HG03064 (cell line): ENCODE measurements at regions not wholly inside any gene's neighbourhood (a gene's known extent, or its start where the extent isn't known, plus 50 kb on each side); places are given as distances from the start of the nearest gene placed in this dataset.
"Not testable (repeated sequence)": the region's sequence is repeated elsewhere in the genome, so short reads cannot be mapped to it uniquely, and the experiment has no call there.

Experiments
- ATAC-seq: cut with Tn5 transposase; IDR thresholded peaks from one replicate; pipeline ENCODE4 v1.9.1; 2021; ENCODE audit warnings: low read depth; ENCODE audit not compliant: unreplicated experiment

DNA sequence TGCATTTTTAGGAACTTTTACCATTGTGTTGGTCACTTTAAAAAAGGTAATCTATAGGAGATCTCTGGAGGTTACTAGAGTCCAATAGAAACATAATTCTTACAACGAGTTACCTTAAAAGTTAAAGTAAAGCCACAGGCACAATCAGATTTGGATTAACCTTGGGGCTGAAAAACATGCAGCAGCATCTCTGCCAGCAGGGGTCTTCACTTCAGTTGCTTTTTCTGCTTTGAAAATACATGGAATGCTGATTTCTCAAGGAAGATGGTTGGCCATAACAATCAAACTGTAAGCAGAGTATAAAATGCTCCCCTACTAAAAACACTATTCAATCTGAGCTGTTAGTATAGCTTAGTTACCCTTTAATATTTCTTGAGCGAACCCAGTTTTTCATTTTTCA is 1072.3 kb upstream of the PCDH10 start:
- no peak for ATAC-seq

DNA sequence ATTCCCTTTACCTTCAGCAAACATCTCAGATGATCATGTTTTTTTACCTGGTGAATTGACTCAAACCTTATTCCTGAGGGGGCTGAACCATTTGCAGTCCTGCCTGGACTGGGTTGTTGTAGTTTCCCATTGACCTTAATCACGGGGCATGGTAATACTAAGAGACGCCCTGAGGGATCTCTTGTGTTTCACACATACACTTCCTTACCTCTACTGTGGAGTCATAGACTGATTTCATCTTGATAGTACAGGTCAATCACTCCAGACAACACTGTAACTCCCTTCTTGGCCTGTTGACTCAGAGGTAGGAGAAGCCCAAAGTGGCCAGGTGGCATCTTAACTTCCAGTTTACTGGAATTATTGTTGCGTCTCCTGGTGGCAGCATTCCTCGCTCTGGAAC is 1064.0 kb upstream of the PCDH10 start:
- no peak for ATAC-seq

DNA sequence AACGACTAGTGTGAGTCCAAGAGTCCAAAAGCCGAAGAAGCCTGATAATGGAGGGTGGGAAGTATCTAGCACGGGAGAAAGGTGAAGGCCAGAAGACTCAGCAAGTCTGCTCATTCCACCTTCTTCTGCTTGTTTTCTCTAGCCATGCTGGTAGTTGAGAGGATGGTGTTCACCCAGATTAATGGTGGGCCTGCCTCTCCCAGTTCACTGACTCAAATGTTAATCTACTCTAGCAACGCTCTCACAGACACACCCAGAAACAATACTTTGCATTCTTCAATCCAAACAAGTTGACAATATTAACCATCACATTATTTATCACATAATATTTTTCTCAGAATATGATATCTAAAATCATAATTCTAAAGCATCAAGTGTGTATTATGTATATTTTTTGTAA is 1055.1 kb upstream of the PCDH10 start:
- ATAC-seq = no peak

DNA sequence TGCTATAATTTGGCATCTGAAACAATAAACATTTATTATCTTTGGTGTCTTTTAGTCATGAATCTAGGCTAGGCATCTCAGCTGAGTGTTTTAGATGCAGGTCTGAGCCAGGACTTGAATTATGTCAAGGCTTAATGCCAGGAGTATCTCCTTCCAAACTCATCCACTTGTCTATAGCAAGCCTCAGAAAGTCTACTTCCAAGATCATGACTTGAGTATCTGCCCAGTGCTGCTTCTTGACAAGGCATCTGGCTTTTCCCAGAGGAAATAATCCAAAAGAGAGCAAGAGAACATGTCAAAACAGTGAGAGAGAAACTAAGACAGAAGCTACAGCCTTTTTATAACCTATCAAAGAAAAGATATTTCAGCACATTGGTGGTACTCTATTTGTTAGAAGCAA is 1052.1 kb upstream of the PCDH10 start:
- ATAC-seq = no peak

DNA sequence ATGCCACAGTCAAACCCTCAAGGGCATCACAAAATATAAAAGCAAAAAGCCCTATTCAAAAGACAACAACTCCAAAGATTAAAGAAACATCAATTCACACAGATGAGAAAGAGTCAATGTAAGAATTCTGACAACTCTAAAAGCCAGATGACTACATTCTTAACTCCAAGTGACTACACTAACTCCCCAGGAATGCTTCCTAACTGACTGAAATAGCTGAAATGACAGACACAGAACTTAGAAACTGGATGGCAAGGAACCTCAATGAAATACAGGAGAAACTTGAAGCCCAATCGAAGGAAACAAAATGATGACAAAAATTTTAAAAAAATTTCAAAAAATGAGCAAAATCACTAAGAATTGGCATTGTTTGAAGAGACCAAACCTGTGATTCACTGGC is 1047.6 kb upstream of the PCDH10 start:
- ATAC-seq = no peak

DNA sequence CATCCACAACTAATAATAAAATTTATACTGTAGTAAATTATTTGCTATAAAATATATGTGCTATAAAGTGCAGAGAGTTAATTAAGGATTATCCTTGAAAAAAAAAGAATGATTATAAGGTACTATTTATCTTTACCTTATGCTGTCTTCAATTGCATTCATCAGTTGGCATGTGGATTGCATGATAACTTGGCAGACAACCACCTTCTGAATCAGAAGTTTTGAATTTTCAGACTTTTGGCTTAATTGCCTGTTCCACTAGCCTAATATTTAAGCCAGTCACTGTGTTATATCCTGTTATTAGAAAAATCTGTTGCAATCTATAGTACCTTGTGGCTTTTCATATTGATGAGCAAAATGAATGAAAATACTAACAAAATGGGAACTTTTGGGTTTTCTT is 1040.3 kb upstream of the PCDH10 start:
- no peak for ATAC-seq

DNA sequence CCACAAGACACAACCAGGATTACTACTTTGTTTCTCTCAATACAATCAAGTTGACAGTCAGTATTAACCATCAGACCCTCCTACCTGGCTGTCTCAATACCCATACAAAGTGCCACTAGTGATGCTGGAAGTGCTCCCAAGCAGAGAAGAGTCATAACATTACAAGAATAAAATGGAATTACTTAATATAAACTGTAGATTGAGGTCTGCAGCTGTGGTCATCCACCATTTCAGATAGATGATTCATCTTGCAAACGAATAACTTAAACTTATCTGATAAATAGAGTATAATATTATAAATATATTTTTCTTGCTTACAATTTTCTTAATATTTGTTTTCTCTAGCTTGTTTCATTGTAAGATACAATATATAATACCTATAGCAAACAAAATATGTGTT is 1034.2 kb upstream of the PCDH10 start:
- ATAC-seq = no peak

DNA sequence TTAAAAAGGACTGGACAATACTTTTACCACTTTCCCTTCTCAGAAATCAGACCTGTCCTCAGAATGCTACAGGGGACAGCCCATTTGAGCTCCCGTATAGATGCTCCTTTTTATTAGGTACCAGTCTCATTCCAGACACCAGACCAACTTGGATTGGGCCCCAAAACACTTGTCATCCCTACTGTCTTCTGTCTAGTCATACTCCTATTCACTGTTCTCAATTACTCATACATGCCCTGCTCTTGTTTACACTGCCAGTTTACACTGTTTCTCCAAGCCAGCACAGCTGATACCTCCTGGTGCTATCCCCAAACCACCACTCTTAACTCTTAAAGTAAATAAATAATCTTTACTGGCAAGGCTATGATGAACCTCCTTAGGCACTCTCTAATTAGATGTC is 1026.4 kb upstream of the PCDH10 start:
- ATAC-seq = not testable (repeated sequence)

DNA sequence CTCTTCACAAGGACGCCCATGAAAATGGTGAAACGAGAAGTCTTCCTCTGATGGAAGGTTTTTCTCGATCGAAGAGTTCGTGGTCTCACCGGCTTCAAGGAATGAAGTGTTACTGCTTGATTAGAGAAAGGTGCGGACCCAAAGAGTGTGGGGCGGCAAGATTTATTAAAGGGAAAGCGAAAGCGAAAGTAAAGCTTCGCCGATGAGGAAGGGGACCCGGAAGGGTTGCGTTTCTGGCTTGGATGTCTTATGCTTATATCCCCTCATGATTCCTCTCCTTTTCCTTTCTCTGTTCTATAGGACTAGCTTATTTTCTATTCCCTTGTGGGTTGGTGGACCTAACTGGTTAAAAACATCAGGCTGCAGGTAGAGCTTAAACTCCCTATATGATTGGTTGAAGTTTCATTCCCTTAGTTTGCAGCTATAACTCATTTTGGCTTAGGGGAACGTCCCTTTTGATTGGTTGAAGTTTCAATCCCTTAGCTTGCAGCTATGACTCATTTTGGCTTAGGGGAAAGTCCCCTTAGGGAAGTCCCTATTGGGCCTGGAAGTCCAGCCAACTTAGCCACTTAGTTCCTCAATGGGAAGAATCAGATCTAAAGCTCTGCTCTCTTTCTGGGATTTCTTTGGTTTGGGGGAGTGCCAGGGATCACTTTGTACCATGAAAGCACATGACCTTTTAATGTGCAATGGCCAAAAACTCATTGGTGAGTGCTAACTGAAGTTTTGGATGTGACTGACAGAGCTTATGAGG is 1025.0 kb upstream of the PCDH10 start:
- no peak for ATAC-seq

DNA sequence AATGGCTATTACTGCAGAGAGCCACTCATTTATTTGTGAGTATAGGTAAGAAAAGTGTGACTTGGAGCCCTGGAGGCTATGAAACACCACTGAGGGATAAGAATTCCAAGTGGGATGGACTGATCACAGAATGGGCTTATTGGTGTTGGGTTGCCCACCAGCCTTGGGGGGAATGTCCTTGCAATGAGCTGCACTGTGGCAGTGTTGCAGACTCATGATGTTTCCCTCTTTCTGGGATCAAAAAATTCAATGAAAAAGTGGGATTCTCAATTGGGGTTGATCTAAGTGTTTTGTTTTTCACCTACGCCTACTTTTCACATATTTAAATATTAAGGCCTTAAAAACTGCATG is 1024.5 kb upstream of the PCDH10 start:
- no peak for ATAC-seq

DNA sequence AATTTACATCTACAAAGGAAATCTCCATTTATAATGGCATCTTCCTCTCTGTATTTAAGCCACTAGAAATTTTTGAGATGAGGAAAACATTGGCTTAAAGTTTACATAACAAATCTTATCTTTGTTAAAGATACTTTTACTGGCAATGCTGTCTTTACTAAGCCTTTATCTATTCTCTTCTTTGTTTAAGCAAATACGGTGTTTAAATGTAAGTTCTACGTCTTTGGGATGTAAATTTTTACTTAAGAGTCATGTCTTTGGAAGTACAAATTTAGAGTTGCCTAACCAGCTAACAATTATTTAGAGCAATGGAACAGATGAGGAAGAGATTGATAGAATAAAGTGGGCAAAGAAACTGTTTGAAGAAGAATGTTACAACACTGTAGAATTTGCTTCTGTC is 1024.0 kb upstream of the PCDH10 start:
- ATAC-seq = no peak

DNA sequence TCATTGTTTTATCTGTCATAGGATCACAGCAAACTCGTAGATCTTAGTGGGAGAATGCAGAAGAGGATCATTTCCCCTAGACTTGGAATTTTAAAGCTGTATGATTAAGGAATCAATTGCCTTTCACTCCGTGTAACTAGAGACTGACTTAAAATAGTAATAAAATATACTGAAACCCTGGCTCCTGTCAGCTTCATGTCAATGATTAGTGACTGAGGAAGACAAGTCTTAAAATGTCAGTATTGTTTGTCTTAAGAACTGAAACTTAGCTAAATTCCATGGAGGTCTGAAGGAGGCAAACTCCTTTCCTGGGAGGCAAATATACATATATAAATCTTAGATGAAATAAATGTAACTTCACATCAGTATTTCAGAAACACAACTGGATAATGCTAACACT is 1016.7 kb upstream of the PCDH10 start:
- no peak for ATAC-seq

DNA sequence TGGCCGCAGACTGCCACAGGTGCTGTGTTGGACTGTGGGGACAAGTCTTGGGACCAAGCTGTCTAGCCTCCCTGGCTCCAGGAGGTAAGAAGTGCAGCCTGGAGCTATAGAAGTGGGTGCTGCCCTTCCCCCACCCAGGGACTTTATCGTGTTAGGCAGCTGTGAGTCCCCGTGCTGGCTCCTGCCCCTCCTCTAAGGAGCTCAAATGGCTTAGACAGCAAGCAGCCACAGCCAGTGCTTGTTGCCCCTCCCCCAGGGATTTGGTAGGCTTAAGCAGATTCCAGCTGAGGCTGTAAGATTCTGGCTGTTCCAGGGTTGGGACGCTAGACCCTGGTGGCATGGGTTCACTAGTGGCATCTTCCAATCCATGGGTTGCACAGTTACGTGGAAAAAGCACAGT is 979.4 kb upstream of the PCDH10 start:
- no peak for ATAC-seq

DNA sequence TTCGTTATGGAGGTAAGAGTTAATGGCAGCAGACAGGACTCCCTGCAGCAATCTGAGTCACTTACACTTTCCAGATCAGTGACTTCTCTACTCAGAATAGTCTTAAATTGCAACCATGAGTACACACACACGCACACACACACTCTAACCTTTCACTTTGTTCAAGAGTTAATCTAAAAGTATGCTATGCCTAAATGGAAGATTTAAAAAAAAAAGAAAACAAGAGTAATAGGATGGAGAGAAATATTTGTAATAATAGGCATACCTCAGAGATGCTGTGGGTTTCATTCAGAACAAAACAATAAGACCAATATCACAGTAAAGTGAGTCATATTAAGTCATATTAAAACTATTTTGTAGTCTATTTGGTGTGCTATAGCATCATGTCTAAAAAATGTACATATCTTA is 969.1 kb upstream of the PCDH10 start:
- ATAC-seq = no peak

DNA sequence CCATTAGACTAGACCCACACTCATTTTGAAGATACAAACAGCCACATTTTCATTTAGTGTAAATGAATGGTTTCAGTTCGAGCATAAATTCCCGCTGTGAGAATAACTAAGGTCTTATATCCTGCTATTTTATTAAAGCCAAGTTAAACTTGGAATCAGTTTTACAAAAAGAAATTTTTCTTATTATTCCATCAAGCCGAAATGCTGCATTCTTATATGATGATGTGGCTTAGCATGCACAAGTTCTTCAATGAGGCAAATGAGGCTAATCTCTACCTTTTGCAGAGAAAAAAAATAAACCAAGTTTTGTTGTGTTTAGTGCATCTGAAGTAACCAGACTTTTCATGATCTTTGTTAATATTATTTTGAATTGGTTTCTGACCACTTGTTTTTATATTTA is 953.9 kb upstream of the PCDH10 start:
- ATAC-seq = no peak

DNA sequence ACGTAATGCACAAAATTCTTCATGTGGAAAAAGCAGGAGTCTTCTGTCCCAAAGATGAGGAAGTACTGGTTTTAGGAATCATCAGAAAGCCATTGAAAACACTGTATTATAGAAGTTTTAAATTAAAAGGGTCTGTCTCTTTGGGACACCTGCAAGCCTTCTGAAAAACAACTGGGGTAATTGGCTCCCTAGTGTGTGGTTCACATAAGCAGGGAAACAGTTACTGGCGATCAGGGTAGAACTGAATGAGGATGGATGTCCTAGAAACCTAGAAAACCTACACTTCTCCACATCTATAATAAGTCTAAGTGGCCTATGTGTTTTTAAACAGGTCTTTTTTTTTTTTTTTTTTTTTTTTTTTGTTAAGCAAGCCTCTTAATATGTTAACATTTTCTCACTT is 945.5 kb upstream of the PCDH10 start:
- ATAC-seq = no peak

DNA sequence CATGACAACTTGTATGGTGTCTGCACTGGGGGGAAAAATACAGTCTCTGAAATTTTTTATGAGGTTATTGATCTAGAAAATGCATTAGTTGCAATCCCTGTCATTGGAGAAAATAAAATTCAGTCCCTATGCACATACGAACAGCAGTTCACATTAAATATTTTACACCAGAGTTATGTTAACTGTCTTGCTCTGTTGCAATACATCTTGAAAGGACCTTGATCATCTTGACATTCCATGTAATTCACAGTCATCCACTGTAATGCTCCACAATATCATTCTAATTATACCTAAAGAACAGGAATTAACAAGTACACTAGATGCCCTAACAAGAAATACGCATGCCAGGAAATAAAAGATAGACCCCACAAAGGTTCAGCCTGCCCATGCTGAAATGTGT is 934.6 kb upstream of the PCDH10 start:
- no peak for ATAC-seq

DNA sequence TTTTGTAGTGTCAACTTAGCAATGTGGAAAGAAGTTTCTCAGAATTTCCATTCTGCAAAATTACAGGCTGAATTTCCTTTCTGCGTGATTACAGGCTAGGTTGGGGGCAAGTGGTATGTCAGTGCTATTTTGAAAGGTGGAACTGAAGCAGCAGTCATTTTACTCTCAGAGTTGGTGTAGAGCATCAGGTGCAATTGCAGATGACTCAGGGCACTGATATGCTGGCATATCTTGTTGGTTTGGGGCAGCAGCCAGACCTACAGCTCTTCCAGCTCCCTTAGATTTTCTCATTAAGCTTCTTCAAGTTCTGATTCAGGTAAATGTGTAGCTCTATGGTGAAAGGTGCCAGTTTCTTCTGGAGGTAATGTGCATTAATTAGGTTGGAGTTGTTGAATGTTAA is 930.7 kb upstream of the PCDH10 start:
- ATAC-seq = no peak

DNA sequence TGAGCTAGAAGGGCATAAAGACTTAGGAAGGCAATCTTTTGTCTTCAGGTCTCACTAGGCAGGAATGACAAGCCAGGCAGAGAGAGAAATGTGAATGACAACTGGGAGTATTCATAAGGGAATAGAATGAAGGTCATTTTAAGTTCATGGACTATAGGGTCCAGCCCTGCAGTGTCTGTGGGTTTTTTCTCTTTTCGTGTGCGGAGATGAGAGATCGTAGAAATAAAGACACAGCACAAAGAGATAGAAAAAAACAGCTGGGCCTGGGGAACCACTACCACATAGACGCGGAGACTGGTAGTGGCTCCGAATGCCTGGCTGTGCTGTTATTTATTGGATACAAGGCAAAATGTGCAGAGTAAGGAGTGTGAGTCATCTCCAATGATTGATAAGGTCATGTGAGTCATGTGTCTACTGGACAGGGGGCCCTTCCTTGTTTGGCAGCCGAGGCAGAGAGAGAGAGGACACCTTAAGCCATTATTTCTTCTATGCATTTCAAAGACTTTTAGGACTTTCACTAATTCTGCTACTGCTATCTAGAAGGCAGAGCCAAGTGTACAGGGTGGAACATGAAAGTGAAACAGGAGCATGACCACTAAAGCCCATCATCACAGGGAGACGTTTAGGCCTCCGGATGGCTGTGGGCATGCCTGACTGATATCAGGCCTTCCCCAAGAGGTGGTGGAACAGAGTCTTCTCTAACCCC is 921.8 kb upstream of the PCDH10 start:
- ATAC-seq = no peak

DNA sequence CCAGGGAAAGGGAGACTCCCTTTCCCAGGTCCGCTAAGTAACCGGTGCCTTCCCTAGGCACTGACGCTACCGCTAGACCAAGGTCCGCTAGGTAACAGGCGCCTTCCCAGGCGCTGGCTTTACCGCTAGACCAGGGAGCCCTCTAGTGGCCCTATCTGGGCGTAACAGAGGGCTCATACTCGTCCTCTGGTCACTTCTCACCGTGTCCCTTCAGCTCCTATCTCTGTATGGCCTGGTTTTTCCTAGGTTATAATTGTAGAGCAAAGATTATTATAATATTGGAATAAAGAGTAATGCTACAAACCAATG is 921.3 kb upstream of the PCDH10 start:
- ATAC-seq = not testable (repeated sequence)

DNA sequence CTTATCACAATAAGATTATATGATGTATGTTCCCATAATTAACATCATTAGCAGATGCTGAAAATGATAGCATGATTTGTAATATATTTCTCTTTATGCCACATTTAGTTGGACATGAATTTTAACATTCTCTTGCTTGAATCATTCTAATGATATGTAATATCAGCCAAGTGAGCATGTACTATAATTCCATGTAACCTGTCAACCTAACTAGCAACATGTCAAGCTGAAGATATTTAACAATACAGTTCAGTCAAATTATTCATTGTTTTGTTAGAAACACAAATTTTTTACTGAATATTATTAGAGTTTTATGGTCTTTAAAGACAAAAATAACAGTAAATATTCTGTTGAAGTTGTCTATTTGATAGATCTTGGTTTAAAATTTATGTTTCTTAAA is 920.4 kb upstream of the PCDH10 start:
- ATAC-seq = no peak

DNA sequence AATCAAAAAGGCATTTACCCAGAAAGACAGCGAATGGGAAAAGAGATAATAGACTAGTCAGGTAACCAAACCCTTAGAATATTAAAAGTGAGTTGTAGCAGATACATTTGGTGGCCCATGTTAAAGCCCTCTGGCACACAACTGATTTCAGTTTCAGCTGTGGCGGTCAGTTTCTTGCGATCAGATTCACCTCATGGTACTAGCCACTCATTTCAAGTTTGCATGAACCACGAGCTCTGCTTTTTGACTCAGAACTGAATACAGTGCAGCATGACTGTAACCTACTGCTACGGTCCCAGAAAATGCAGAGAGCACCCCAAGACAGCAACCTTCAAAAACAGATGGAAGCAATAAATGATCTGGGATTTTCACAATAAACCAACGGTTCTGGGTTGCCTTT is 919.1 kb upstream of the PCDH10 start:
- no peak for ATAC-seq

DNA sequence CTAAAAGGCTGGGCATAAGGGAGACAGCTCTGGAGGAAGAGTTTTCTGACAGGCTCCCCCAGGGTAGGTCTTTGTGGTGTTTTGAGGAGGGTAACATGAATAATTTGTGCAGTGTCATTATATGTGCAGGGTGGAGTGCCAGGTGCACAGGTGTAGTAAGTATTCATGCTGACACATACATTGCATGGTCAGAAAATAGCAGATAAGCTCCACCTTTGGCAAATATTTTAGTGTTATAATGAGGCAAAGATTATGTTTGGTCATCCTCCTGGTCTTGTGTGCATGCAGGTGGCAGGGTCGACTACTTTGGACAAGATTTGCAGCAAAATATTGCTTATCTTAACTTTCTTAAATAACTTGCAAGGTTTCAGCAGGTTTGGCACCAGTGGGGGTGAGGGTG is 910.4 kb upstream of the PCDH10 start:
- no peak for ATAC-seq
